ENCODE measurements at regions not wholly inside any gene's neighbourhood (a gene's known extent, or its start where the extent isn't known, plus 50 kb on each side); places are given as distances from the start of the nearest gene placed in this dataset.

- Histone ChIP-seq H3K9me3 (no peaks in the 10 kb centered on the region), H3K36me3 (no peaks in the 10 kb centered on the region), H3K27ac (no peak overlapping the region), H3K4me3 (no peak overlapping the region), H3K4me1 (peaks cover 28% of the 10 kb centered on the region), H3K27me3 (peaks cover 21% of the 10 kb centered on the region)
- DNase-seq (ENCODE audit: low spot score in 2 of 2), result no peak
- WGBS, result 66% methylated on average over 5 of the region's 8 CpGs
- no peak for TF ChIP-seq CTCF (IDR thresholded peaks at IDR 0.05)
- no peak for TF ChIP-seq POLR2A (IDR thresholded peaks at IDR 0.05)
- no peak for TF ChIP-seq EP300 (IDR thresholded peaks at IDR 0.05)
- no peak for TF ChIP-seq POLR2AphosphoS5 (IDR thresholded peaks at IDR 0.05)
Observed at GRCh38 chr11:62046568-62047100, 77.2 kb upstream of the INCENP start.

- Histone ChIP-seq H3K4me3 (no peak overlapping the region), H3K4me1 (peaks cover 28% of the 10 kb centered on the region), H3K36me3 (no peaks in the 10 kb centered on the region), H3K9me3 (no peaks in the 10 kb centered on the region), H3K27ac (no peak overlapping the region), H3K27me3 (peaks cover 18% of the 10 kb centered on the region)
- DNase-seq (ENCODE audit: low spot score in 2 of 2), result no peak
- TF ChIP-seq CTCF (IDR thresholded peaks at IDR 0.05) (no peak), EP300 (IDR thresholded peaks at IDR 0.05) (no peak), POLR2AphosphoS5 (IDR thresholded peaks at IDR 0.05) (no peak), POLR2A (IDR thresholded peaks at IDR 0.05) (no peak)
- WGBS, result 73% methylated on average over 8 of the region's 8 CpGs
Observed at GRCh38 chr11:62044639-62045121, 77.2 kb upstream of the FTH1 start.

GRCh38 chr11:62035293-62035692 is 67.9 kb upstream of the FTH1 start:
- no peaks in the 10 kb centered on the region for H3K4me1 ChIP-seq
- no peaks in the 10 kb centered on the region for H3K36me3 ChIP-seq
- no peak overlapping the region for H3K27ac ChIP-seq
- TF ChIP-seq CTCF (IDR thresholded peaks at IDR 0.05) (no peak), POLR2A (IDR thresholded peaks at IDR 0.05) (no peak), POLR2AphosphoS5 (IDR thresholded peaks at IDR 0.05) (no peak), EP300 (IDR thresholded peaks at IDR 0.05) (no peak)
- peaks cover 5% of the 10 kb centered on the region for H3K27me3 ChIP-seq
- no peak overlapping the region for H3K4me3 ChIP-seq
- H3K9me3 ChIP-seq, result no peaks in the 10 kb centered on the region
- DNase-seq (ENCODE audit: low spot score in 2 of 2), result no peak

- 90% methylated on average over 1 of the region's 1 CpG for WGBS
- DNase-seq (ENCODE audit: low spot score in 2 of 2), result no peak
- peaks cover 5% of the 10 kb centered on the region for H3K27me3 ChIP-seq
- H3K4me1 ChIP-seq, result no peaks in the 10 kb centered on the region
- no peaks in the 10 kb centered on the region for H3K9me3 ChIP-seq
- H3K27ac ChIP-seq, result no peak overlapping the region
- H3K36me3 ChIP-seq, result no peaks in the 10 kb centered on the region
- no peak for TF ChIP-seq POLR2A (IDR thresholded peaks at IDR 0.05)
- no peak for TF ChIP-seq POLR2AphosphoS5 (IDR thresholded peaks at IDR 0.05)
- no peak for TF ChIP-seq CTCF (IDR thresholded peaks at IDR 0.05)
- TF ChIP-seq EP300 (IDR thresholded peaks at IDR 0.05), result no peak
- no peak overlapping the region for H3K4me3 ChIP-seq
Observed at GRCh38 chr11:62034036-62034338, 66.6 kb upstream of the FTH1 start.

GRCh38 chr11:62033191-62034035 is 66.0 kb upstream of the FTH1 start:
- Histone ChIP-seq H3K9me3 (no peaks in the 10 kb centered on the region), H3K27ac (no peak overlapping the region), H3K27me3 (peaks cover 3% of the 10 kb centered on the region), H3K4me1 (no peaks in the 10 kb centered on the region), H3K4me3 (no peak overlapping the region), H3K36me3 (no peaks in the 10 kb centered on the region)
- DNase-seq (ENCODE audit: low spot score in 2 of 2), result no peak
- WGBS, result 79% methylated on average over 12 of the region's 12 CpGs
- no peak for TF ChIP-seq POLR2A (IDR thresholded peaks at IDR 0.05)
- TF ChIP-seq POLR2AphosphoS5 (IDR thresholded peaks at IDR 0.05), result no peak
- TF ChIP-seq CTCF (IDR thresholded peaks at IDR 0.05), result no peak
- no peak for TF ChIP-seq EP300 (IDR thresholded peaks at IDR 0.05)
